WTC11 (cell line): ENCODE measurements at regions not wholly inside any gene's neighbourhood (a gene's known extent, or its start where the extent isn't known, plus 50 kb on each side); places are given as distances from the start of the nearest gene placed in this dataset.

Experiments
- ARID4B ChIP-seq: sonication (generic); formaldehyde crosslinking; IDR thresholded peaks from 2 replicates; pipeline ENCODE4 v1.8.0; 2023; ENCODE audit warnings: missing genetic modification reagents, mild to moderate bottlenecking, borderline replicate concordance
- JUN ChIP-seq: sonication (generic); formaldehyde crosslinking; IDR thresholded peaks from 2 replicates; pipeline ENCODE4 v1.8.0; 2023; ENCODE audit warnings: mild to moderate bottlenecking, missing genetic modification reagents
- TF ChIP-seq, protein P1 (sequence below): sonication (generic); formaldehyde crosslinking; IDR thresholded peaks from 2 replicates; pipeline ENCODE4 v1.8.1; 2022; ENCODE audit warnings: low read depth, missing genetic modification reagents, borderline replicate concordance

DNA sequence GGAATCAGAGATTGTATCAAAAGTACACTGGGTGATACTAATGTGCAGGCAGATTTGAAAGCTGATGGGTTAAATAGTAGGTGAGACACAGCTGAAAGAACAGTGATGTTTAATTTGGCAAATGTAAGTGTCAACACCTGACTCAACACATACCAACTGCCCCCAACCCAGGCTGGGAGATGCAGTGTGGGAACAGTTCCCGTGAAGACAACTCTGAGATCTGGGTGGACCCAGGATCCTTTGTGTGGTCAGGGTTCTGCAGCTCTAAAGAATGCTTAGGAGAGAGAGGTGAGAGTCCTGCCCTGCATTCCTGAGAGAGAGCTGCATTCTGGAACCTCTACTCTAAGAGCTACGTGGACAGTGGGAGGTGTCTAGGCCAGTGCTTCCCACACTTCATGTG, 479.7 kb downstream of the RPS24 start:
- TF ChIP-seq JUN (CRISPR knock-in tag) (no peak), ARID4B (CRISPR knock-in tag) (no peak)
- TF ChIP-seq, protein P1, sequence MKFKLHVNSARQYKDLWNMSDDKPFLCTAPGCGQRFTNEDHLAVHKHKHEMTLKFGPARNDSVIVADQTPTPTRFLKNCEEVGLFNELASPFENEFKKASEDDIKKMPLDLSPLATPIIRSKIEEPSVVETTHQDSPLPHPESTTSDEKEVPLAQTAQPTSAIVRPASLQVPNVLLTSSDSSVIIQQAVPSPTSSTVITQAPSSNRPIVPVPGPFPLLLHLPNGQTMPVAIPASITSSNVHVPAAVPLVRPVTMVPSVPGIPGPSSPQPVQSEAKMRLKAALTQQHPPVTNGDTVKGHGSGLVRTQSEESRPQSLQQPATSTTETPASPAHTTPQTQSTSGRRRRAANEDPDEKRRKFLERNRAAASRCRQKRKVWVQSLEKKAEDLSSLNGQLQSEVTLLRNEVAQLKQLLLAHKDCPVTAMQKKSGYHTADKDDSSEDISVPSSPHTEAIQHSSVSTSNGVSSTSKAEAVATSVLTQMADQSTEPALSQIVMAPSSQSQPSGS (CRISPR knock-in tag) = no peak
